HG03342 (cell line): ENCODE measurements at regions not wholly inside any gene's neighbourhood (a gene's known extent, or its start where the extent isn't known, plus 50 kb on each side); places are given as distances from the start of the nearest gene placed in this dataset.
"Not testable (repeated sequence)": the region's sequence is repeated elsewhere in the genome, so short reads cannot be mapped to it uniquely, and the experiment has no call there.

ENCODE experiments used
- ATAC-seq: cut with Tn5 transposase; IDR thresholded peaks from one replicate; pipeline ENCODE4 v1.9.1; 2021; ENCODE audit warnings: mild to moderate bottlenecking, moderate library complexity; ENCODE audit not compliant: unreplicated experiment

DNA sequence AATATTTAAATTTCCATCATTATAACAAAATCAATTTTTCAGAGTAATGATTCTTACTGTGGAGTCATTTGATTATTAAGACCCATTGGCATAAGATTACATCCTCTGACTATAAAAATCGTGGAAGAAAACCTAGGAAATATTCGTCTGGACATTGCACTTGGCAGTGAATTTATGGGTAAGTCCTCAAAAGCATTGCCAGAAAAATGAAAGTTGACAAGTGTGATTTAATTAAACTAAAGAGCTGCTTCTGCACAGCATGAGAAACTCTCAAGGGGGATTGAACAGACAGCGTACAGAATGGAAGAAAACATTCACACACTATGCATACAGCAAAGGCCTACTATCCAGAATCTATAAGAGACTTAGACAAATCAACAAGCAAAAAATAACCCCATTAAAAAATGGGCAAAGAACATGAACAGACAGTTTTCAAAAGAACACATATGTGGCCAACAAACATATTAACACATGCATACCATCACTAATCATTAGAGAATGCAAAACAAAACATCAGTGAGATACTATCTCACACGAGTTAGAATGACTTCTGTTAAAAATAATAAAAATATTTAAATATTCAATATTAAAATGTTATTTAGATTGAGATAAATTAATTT lies 111.4 kb downstream of the CCDC74A start:
- not testable (repeated sequence) for ATAC-seq

DNA sequence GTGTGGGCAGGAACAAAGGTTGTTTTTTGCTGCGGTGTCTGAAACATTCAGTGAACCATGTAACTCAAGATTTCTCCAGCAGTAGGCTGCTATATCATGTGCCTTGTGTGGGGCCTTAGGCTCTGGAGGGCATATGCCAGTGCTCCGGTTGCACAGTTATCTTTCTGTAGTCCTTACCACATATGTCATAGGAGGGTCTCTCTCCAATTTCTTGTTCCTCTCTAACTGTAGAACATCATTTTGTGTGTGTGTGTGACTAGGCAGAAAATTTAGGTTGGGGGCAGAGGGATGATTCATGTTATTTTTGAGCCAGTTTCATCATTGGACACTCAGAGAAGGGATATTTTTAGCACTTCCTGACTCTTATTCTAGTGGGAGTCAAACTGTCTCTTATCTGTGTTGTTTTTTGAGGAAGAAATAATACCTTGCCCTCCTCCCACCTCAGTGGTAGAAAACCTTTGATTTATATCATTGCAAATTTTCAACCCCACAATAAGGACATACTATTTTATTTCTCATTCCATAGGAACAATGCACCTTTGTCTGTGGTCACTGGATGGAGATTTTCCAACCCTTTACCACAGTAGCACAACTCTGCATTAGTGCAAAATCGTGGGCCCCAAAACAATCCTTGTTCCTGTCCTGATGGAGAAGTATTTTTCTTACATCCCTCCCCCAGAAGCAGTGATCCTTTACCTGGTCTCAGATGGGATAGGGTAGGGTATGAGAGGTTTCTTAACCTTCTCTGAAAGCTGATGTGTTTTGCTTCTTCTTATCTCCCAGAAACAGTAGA lies 113.9 kb downstream of the CCDC74A start:
- ATAC-seq, result no peak

DNA sequence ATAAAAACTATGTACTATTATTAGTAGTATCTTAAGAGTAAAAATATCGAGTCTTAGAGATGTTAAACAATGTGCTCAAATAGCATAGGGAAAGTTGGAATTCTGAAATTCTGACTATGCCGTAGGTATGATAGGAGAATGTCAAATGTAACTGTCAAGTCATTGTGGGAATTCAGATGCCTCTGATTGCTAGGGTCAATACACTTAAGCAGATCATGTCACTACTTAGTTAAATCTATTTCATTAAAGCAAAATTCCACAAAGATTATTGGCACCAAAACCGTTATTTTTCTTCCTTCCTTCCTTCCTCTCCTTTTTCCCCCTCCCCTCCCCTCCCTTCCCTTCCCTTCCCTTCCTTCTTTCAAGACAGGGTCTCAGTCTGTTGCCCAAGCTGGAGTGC lies 115.5 kb downstream of the CCDC74A start:
- ATAC-seq, result not testable (repeated sequence)

DNA sequence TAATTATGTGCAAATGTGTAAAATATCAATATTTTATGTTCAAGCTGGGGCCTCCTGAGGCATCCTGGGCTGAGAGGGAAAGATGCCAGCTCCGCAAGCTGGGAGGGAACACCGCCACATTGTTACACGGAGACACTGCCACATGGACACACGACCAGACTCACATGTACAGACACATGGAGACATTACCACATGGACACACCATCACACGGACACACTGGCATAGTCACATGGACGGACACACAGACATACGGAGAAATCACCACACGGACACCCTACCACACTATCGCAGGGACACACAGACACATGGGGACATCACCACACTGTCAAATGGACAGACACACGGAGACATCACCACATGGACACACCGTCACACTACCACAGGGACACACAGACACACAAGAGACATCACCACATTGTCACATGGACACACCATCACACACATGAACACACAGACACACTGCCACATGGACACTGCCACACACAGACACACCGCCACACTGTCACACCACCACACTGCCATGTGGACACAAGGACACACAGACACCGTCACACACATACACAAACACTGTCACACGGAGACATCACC lies 117.6 kb downstream of the CCDC74A start:
- ATAC-seq, result no peak

DNA sequence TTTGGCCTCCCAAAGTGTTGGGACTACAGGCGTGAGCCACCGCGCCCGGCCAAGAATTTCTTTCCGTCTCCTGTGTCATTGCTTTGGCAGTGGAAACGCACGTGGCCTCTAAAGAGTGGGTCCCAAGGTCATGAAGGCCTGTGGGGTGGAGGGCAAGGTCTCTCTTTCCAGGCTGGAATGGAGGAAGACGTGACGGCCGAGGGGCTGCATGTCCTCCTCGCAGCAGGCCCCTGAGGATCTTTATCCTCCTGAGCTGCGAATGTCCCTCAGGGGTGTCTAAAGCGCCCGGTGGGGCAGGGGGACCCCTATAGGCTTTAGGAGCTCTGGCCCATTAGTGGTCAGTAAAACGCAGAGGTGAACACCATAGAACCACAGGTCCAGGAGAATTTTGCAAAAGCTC lies 118.5 kb downstream of the CCDC74A start:
- not testable (repeated sequence) for ATAC-seq

DNA sequence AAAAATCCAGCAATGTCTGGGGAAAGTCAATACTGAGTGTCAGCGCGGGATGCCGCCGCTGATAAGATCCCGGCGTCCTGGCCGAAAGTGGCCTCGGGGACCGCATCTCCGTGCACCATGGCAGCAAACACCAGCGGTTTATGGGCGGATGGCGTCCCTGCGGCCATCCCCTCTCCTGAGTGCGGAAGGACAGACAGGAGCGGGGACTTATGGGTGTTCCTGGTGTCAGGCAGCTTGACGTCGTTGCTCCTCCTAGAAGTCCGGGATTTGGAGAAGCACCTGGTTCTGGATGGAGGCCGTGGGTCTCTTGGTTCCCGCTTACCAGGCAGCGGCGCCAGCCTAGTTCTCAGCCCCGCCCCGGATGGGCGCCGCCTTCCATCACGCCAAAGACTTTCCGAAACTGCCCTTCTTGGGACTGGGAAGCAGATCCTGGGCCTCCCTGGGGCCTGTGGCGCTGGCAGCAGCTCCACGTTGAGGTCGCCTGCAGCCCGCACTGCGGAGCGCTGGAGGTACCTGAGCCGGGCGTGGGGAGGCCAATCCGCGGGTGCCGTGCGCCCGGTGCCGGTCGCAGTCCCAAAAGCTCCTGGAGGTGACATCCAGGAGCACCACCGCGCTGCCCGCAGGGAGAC lies 119.1 kb downstream of the CCDC74A start:
- no peak for ATAC-seq

DNA sequence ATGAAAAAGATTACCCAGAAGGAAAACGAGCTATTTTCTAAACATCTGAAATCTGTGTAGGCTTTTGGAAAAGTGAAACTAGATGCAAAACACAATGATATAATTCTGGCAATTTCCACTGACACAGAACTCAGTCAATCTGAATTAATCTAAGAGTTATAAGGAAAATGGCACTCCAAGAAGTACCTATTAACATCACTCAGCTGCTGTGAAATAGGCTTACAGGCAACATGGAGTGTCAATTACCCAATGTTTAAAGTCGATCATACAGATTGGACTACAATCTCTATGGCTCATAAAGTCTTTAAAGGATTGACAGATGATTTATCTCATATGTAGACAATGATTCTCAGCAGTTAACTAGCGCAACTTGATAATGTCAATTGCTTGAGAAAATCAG lies 120.9 kb downstream of the CCDC74A start:
- not testable (repeated sequence) for ATAC-seq

DNA sequence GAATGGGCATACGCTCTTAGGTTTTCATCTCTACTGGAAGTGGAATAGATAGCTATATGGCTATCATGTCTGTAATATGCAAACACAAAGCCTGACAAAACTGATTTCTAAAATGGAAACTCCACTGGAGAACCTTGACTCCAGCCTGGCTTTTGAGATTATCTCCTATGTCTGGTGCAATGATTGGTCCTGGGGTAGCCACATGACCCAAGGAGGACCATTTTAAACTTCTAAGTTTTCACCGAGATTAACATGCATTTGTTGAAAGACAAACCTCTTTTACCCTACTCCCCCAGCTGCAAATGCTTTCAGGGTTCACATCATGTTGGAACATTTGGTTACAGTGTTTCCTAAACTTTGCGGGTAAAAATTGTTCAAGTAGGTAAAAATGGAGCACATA lies 124.6 kb downstream of the CCDC74A start:
- not testable (repeated sequence) for ATAC-seq

DNA sequence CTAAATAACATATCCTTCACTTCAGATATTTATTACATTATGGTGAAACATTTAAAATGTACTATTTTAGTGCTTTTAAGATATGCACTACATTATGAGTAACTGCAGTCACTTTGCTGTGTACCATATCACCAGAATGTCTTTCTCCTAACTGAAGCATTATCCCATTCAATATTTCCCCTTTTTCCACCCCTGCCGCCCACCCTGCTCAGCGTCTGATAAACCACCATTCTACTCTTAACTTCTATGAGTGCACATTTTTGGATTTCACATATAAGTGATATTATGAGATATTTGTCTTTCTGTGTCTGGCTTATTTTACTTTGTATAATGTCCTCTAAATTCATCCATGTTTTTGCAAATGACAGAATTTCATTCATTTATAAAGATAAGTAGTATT lies 126.4 kb downstream of the CCDC74A start:
- not testable (repeated sequence) for ATAC-seq

DNA sequence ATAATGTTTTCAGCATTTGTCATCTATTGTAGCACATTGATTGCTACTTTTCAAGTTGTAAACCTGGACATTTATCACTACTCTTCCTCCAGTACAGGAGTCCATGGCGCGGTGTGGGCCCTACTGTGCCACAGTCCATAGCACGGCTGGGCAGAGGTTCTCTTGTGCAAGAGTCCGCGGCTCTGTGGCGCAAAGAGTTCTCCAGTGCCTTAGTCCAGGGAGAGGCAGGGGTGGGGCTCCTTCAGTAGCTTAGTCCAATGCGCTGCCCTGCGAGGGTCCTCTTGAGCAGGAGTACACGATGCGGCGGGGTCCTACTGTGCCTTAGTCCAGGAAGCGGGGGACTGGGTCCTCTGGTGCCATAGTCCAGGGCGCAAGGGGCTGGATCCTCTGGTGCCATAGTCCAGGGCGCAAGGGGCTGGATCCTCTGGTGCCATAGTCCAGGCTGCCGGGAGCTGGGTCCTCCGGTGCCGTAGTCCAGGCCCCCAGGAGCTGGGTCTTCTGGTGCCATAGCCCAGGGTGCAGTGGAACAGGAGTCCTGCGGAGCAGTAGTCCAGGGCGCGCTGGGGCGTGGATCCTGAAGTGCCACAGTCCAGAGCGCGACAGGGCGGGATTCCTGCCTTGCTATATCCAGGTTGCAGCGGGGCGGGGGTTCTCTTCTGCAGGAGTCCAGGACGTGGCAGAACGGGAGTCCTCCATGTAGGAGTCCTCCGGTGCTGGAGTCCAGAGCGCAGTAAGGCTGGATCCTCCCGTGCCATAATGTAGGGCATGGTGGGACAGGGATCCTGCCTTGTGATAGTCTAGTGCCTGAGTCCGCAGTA lies 129.3 kb downstream of the CCDC74A start:
- no peak for ATAC-seq

DNA sequence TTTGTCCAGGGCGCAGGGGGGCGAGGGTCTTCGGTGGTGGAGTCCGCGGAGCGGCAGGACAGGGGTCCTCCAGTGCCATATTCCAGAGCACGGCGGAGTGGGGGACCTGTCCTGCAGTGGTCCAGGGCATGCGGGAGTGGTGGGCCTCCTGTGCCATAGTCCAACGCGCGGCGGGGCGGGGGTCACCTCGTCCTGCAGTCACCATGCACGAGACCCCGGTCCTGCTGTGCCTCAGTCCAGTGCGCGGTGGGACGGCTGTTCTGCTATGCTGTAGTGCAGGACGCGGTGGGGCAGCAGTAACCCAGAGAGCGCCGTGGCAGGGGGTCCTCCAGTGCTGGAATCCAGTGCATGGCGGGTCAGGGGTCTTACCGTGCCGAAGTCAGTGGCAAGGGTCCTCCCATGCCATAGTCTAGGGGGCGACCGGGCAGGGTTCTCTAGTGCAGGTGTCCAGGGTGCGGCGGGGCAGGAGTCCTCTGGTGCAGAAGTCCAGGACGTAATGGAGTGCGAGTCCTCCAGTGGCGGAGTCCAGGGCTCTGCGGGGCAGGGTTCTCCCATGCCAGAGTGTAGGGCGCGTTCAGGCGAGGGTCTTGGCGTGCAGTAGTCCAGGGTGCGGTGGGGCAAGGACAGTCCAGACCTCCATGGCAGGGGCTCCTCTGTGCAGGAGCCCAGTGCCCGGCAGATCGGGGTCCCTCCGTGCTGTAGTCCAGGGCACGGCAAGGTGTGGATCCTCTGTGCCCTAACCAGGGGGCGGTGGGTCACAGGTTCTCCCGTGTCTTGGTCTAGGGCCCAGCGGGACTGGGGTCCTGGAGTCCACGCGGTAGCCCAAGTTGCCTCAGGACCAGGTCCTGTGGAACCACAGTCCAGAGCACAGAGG lies 130.4 kb downstream of the CCDC74A start:
- ATAC-seq, result no peak

DNA sequence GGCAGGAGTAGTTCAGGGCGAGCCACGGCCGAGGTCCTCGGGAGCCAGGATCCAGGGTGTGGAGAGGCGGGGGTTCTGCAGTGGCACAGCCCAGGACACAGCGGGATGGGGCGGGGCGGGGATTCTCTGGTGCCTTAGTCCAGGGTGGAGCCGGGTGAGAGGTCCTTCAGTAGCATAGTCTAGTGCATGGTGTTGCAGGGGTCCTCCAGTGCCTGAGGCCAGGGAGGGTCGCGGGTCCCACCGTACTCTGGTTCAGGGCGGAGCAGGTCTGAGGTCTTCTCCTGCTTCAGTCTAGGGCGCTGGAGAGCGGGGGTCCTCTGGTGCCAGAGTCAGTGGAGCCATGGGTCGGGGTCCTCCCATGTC lies 131.1 kb downstream of the CCDC74A start:
- ATAC-seq, result no peak

DNA sequence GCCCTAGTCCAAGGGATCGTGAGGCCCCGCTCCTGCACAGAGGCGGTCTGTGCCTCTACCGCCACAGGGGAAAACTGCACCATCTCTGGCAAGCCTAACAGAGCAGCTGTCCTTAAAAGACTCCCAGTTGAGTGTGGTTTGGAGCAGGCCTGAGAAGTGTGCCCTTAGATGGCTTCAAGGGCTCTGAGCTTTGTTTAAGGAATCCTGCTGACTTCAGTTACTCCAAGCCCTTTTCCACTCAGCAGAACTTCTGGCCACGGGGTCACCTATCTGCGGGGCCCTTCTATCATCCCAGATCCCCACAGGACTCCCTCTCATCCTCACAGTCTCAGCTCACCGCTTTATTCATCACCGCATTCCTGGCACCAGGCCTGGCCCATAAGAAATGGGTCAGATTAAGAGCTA lies 131.5 kb downstream of the CCDC74A start:
- ATAC-seq, result no peak

DNA sequence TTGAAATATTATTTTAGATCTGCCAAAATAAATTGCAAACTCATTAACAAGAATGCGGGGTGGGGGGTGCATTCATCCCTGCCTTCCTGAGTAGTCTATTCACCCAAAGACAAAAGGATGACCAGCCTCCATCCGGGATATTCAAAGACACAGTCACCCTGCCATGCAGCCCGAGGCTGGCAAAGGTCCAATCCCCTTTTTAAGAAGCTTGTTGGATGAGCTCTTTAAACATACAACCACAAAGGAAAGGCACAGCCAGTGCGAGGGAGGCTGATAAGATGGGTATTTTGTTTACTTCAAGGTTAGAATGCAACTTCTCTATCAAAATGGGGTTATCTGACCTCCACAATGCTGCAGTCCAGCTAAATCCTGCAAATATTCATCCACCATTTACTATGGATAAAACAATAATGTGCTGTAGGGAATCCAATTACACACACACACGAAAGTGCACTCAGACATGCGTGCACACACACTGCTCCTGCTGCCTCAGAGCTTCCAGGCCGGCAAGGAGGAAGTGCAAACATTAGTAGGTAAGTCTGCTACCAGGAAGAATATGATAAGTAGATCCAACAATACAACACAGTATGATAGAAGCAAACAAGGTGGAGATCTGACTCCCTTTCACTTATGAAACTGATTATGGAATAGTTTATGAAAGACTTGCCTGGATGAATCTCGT lies 133.6 kb downstream of the CCDC74A start:
- not testable (repeated sequence) for ATAC-seq

DNA sequence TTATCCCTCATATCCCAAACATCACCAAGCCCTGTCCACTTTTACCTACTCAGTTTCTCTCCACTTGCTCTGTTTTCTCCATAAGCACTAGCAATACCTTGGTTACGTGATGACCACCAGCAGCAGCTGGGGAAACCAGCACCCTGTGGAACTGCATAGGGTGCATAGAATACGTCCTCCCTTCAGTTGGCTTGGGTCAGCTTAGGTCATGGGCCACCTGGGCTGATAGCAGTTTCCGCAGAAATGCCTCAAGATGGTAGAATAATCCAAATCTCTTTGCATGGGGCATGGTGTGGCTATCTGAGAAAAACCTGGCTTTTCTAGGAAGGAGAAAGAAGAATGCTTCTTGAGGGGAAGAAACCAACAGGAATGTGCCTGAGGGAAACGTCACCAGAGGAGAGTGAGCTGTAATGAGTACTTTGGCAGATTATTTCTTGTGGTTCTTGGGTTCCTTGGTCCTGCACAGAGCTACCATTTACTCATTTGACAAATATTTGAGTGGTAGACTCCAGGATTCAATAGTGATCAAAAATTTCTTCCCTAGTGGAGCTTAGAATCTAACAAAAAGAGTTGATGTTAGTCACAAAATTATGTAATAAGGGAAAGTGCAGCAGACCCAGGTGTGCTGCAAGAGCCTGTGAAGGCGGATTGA lies 134.3 kb downstream of the CCDC74A start:
- ATAC-seq, result not testable (repeated sequence)

DNA sequence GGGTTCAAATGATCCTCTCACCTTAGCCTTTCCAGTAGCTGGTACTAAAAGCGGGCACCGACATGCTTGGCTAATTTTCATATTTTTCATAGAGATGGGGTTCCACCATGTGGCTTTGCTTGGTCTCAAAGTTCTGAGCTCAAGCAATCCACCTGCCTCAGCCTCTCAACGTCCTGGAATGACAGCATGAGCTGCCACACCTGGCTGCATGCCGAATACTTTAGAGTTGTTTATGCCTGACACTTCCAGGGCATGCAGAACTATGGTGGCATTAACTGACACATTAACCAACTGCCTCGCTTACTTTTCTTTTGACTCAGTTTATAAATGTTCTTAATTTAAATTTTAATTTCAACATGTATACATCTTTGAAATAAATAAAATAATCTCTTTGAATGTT lies 135.8 kb downstream of the CCDC74A start:
- ATAC-seq, result not testable (repeated sequence)

DNA sequence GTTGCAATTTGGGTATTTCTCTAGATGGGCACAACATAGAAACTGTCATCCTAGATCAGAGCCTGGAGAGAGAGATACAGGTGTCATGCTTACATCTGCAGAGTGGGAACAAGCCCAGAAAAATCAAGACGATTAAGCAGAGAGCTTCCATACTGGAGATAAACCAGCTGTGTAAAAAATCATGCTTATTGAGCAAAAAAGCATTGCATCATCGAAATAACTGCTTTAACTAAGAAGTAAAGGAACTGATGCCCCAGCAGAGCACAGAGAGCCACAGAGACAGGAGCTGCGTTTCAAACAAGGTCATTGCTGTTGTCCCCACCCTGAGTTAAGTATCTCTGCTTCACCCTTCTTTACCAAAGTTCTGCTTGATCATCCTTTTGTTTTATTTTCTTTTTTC lies 138.0 kb downstream of the CCDC74A start:
- ATAC-seq, result not testable (repeated sequence)

DNA sequence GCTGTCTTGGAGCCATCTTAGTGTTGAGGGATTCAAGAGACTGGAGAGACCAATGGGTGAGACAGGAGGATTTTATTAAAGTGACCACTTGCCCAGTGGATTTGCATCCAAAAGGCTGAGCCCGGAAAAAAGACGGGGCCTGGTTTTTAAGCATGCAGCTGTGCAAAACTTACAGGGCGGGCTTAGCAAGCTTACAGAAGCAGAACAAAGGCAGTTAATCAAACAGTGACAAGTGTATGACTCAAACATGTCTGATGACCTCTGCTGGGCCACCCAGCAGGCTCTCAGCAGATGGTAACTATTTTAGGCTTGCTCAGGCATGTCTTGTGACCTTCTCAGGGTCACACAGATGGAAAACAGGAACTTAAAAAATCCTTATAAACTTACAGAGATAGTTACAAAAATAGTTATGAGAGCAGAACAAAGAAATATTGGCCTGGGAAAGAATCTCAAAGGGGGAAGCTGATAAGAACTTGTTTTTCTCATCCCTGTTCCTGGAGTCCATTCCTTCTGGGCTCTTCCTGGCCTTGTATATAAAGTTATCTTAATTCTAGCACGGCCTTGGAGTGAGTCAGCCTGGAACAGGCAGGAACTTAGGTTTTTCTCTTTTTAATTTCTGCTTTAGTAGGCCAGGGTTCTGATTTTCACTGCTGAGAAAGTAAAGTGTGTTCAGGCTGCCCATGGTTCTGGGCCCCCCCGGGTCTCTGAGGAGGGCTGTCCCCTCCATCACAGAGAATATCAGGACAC lies 141.3 kb downstream of the CCDC74A start:
- ATAC-seq, result not testable (repeated sequence)
